ENCODE measurements at regions not wholly inside any gene's neighbourhood (a gene's known extent, or its start where the extent isn't known, plus 50 kb on each side); places are given as distances from the start of the nearest gene placed in this dataset.

DNA sequence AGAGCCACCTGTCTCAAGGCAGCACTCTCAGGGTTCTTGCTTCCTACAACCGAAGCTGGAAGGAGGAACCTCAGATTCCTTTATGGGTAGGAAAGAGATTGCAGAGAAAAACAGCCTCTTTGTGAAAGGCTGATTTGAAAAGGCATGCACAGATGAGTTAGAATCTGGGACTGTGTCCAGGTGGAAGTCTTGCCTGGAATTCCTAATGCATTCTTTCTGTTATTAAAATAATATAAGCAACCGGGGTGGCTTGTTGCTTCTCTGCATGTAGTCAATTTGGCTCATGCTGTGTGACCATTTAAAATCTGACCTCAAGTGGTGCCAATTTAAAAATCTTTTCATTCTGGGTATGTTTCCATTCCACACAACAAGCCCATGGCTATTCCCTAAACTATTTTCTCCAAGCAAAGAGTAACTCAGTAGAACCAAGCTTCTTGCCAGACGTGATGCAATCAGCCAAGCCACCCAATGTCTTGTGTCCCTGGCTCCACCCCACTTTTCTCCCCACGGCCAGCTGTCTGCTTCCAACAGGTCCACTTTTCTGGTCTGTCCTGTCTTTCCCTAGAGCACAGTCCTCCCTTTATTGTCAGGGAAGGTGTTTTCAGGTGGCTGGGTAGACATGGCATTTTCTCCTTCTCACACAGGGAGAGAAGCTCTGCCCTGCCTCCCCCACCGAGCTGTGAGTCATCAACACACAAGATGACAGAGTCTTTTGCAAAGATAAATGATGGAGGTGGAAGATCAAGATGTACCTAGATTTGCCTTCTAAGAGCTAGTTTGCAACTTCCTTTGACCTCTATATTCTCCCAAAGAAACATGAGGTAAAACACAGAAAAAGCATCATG, 394.3 kb downstream of the FOXO1 start:
- H3K27ac ChIP-seq: no peak overlapping the region
- TF ChIP-seq, protein P1, sequence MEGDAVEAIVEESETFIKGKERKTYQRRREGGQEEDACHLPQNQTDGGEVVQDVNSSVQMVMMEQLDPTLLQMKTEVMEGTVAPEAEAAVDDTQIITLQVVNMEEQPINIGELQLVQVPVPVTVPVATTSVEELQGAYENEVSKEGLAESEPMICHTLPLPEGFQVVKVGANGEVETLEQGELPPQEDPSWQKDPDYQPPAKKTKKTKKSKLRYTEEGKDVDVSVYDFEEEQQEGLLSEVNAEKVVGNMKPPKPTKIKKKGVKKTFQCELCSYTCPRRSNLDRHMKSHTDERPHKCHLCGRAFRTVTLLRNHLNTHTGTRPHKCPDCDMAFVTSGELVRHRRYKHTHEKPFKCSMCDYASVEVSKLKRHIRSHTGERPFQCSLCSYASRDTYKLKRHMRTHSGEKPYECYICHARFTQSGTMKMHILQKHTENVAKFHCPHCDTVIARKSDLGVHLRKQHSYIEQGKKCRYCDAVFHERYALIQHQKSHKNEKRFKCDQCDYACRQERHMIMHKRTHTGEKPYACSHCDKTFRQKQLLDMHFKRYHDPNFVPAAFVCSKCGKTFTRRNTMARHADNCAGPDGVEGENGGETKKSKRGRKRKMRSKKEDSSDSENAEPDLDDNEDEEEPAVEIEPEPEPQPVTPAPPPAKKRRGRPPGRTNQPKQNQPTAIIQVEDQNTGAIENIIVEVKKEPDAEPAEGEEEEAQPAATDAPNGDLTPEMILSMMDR (conservative IDR thresholded peaks at IDR 0.05): no peak

DNA sequence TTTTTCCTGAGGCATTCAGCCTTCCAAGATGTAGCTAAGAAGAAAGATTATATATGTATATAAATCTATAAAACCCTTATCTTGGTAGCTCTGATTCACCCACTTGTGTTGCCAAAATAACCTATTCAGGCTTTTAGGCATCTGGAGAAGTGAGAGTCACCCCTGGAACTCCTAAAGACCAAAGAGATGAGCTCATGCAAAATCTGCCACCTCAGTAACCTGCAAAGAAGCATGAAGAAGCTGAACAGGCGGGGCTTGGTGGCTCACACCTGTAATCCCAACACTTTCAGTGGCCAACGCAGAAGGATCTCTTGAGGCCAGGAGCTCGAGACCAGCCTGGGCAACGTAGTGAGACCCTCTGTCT, 393.7 kb downstream of the FOXO1 start:
- TF ChIP-seq, protein P1 (conservative IDR thresholded peaks at IDR 0.05): no peak
- H3K27ac ChIP-seq: no peak overlapping the region

DNA sequence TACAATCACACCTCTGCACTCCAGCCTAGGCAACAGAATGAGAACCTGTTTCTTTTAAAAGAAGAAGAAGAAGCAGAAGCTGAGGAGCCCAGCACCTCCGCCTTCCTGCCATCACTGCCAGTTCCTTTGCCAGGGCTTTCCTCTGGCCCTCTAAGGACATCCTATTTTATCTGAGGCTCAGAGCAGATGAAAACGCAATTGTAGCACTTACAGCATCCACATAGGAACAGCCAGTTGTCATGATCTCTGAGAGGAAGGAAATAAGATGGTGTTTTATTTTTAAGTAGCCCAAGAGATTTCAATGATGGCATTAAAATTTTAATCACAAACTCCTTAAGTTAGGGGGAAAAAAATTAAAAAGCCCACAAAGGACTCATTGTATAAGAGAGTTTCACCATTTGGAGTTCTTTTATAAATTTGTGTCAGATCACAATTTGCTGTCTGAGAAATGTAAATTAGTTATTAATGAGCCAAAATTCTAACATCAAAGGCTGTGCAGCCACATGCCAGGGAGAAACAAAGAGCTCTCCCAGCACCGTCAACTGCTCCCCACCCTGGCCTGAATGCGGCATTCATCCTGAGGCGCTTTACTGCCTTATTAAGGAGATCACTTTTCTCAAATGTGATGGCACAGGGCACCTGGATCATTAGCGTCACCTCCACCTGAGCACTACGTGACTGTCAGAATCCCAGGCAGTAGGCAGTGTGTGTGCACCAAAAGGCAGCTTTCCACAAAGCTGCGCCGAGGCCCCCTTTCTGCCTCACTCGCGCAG, 393.0 kb downstream of the FOXO1 start:
- TF ChIP-seq, protein P1 (conservative IDR thresholded peaks at IDR 0.05): no peak
- H3K27ac ChIP-seq: no peak overlapping the region

DNA sequence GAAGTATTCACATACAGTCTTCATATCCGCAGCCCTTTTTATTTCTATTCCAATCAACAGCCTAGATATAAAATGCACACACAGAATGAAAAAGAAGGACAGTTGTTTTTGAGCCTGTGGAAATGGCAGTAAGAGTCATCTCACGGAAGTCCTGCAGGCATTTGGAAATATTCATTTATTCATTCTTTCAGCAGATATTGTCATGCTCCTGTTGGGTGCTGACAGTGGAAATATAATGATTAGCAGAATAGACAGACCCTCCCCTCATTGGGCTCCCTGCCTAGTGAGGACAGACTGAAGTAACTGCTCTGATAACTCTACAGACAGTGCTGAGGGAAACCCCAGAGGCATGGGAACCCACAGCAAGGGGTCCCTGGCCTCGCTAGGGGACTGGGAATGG, 392.3 kb downstream of the FOXO1 start:
- TF ChIP-seq, protein P1 (conservative IDR thresholded peaks at IDR 0.05): no peak
- H3K27ac ChIP-seq: no peak overlapping the region

DNA sequence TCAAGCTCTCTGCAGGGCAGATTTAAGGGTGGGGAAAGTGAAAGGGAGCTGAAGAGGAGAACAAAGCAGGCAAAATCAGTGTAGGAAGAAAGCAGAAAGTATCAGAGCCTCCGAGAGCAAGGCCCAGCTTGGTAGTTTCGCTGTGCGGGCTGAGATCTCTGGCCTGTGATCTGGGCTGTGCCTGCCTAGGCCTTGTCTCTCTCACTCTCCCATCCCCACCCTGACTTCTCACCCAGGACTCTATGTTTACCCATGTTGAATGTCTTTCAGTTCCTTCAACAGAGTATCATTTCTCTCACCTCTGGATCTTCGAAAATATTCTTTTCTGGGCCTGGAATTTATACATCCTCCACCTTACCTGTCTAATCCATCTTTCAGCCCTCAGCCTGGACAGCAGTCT, 391.3 kb downstream of the FOXO1 start:
- no peak overlapping the region for H3K27ac ChIP-seq
- TF ChIP-seq, protein P1 (conservative IDR thresholded peaks at IDR 0.05): no peak

DNA sequence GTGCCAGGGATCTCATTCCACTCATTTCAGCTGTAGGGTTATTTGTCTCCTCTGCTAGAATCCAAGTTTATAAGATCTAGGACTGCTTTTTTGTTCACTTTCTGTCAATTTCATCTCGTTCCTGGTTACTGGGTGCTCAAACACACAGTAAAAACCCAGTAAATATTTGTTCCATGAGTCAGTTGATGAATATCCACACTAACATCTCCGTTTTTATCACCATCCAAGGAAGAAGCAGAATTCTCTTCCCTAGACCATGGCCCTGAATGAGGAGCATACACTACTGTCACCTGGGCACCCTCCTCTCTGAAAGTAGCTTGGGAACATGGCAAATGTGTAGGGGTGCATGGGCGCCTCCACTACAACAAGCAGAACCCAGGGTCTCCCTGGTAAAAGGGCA, 390.8 kb downstream of the FOXO1 start:
- TF ChIP-seq, protein P1 (conservative IDR thresholded peaks at IDR 0.05): no peak
- H3K27ac ChIP-seq: no peak overlapping the region

DNA sequence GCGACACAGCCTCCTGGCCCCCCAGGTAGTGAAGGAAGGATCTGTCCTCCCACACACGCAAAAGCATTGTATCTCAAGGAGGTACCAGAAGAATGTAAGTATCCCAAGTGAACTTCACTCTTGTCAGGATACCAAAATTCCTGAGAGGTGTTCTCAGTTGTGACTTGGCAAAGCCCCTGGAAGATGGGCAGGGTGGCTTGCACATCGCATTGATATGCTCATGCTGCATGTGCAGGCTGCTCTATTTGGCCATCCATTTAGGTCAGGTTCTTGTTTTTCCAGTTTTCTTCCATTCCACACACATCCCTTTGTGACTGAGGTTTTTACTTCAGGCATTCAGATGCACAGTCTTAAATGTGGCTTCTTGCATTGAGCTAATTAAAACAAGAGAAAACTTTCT, 382.8 kb downstream of the FOXO1 start:
- no peak overlapping the region for H3K27ac ChIP-seq
- TF ChIP-seq, protein P1 (conservative IDR thresholded peaks at IDR 0.05): no peak

All from VCaP (cell line).